RKO (cell line): ENCODE measurements at regions not wholly inside any gene's neighbourhood (a gene's known extent, or its start where the extent isn't known, plus 50 kb on each side); places are given as distances from the start of the nearest gene placed in this dataset.

Source experiments
- DNase-seq: peaks from one replicate; pipeline ENCODE4 v3.0.0-alpha.2; 2016; ENCODE audit warnings: low spot score

DNA sequence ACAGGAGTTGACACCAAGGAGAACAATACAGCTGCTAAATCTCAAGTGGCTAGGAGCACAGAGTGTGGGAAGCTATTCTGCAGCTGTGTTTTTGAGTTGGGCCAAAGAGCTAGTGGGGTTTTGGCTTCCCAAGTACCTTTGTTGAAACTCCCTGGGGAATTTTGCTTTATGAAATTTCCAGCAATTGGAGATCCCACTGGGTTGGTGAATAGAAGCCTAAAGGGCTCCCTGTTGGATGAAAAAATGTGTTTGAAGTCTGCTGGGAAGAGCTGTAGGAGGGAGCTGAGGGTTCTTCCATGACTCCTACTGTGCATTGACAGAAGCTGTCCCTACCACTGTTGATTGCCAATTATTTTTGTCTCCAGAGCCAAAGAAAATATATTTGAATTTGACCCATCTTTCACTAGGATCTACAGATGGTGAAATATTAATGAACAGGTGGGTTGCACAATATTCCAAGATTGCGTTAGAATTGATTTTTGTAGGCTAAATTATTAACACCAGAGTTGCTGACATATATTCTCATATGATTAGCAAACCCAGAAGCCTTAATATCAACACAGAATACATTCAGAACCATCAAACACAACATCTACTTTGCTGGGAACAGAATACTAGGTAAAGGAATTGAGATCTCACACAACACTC lies 95.4 kb upstream of the CYP1B1 start:
- DNase-seq, result no peak

DNA sequence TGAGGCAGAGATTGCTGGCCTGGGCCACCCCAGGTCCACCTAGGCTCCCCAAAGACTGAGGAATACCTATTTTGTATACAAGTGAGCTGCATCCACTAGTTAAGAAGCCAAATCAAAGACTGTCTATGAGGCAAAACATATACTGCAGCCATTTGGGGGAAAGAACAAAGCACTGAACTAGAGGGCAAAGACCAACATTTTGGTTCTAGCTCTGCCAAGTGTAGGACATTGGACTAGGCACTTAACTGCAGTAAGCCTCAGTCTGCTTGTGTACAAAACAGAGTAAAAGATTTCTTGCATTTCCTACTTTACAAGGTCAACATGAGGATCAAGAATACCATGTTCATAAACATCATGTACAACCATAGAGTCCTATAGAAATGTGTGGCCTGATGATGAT lies 94.8 kb upstream of the CYP1B1 start:
- no peak for DNase-seq

DNA sequence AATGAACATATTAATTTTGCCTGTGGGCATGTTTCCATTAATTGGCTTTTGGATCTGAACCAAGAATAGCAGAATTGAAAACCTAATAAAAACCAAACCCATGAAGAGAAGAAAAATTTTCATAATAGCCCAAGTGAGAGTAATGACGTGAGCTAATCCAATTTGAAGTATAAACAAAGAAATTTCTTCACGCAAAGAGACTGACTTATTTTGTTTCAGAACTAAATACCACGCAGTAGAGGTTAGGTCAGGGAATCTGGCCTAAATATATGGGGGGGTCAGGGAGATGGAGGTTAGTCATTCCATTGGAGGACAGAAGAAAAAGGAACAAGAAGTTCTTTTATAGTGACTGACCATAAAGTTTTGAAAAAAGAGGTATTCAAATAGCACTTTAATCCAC lies 94.1 kb upstream of the CYP1B1 start:
- DNase-seq, result no peak

DNA sequence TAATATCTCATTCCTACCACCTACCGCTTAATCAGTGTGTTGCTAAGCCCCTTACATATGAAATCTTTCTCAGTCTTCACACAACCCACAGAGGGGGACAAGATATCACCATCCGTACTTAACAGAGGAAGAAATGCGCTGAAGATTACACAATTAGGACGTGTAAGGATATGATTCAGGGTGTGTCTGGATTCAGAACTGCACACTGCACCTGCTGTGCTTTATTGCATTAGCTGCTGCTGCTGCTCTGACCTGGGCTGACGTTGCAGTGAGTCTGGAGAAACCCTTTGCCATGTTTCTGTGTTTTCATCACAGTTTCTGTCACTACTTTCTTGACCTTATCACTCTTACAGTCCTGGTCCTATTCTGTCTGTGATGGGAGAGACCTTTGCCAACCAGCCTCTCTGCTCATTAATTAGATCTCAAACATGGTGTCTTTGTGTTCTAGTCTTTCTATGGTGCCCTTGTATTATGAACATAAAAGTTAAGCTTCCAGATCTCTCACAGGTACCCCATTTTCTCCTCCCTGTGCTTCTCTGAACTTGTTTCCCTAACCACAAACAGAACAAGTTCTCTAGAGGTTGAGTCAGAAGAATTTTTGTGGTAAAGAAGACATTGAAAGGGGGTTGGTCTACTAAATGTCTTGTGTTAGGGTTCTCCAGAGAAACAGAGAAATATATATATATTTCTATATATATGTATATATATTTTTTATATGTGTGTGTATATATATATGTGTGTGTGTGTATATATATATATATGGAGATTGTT lies 92.9 kb upstream of the CYP1B1 start:
- no peak for DNase-seq

DNA sequence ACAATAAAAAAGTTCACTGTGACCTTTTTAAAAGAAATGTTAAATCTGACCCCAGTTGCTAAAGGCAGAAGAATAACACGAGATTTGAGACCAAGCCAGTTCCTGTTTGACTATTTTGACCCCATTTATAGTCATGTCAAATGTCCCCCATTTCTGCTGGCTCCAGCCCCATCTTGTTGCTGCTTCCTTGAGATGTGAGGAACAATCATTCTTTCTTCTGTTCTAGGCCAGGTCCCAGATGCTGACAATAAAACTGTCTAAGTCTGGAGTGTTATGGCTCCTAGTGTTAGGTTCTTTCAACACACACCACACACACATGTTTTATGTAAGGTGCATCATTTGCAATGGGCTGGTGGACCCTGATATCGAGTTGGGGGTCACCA lies 92.0 kb upstream of the CYP1B1 start:
- no peak for DNase-seq

DNA sequence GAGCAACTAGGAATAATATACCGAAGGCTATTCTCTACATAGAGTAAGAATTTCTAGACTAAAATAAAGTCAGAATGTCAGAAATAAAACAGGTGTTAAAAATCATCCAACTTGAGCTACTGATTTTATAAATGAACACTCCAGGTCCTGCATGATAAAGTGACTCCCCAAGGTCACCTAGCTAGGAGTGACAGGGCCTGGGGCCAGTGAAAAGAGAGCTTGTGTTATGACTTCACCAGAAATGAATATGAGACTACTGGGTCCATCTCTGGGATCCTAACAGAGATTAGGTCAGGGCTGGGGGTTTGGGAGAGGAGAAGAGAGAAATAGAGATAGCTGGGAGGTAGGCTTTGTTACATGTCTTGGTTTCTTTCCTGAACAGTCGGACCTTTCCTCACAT lies 89.7 kb upstream of the CYP1B1 start:
- DNase-seq, result no peak

DNA sequence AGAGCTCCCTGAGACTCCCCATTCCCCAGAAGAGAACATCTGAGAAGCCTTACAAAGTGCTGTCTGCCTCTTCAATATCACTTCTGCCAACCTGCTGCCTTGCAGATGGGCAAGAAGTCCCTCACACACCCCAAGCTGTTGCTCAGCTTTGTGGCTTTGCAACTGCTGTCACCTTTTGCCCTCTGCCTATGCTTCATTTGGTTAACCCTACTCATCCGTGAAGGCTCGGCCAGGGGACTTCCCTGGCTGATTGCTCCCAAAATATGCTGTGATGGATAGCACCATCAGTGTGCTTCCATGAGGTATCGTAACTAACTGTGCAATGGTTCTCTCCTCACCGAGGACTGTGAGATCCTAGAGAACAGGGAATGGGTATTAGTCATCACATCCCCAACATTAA lies 88.9 kb upstream of the CYP1B1 start:
- DNase-seq, result no peak

DNA sequence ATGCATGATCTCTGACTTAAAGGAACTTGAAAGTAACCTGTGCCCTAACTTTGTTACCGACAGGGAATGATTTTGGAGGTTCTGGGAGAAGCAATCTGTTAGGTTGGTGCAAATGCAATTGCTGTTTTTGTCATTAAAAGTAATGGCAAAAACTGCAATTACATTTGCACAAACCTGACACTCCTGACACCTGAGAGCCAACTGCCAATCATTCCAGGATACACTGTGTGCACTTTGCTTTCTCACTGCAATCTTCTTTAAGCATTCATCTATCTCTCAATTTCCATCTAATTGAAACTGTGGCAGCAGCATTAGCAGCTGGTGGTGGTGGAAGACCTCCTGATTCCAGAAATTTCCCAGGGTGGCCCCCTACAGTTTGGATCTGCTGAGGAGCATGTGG lies 87.6 kb upstream of the CYP1B1 start:
- DNase-seq, result no peak

DNA sequence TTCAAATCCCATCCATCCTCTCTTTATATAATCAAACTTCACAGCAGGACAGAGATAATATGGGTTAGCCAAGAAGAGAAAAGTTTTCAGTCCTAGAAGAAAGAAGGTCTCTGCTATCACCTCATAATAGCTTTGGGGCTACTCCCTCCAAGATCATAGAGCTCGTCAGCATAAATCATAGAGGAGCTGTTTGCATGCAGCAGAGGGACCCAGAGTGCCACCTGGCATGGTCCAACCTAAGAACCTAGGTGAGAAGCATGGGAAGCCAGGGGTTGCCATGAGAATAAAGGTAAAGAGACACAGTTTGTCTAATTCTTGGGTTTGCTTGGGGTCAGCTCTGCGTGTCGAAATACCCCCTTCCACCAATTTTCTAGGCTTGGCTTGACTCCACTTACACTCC lies 87.1 kb upstream of the CYP1B1 start:
- no peak for DNase-seq

DNA sequence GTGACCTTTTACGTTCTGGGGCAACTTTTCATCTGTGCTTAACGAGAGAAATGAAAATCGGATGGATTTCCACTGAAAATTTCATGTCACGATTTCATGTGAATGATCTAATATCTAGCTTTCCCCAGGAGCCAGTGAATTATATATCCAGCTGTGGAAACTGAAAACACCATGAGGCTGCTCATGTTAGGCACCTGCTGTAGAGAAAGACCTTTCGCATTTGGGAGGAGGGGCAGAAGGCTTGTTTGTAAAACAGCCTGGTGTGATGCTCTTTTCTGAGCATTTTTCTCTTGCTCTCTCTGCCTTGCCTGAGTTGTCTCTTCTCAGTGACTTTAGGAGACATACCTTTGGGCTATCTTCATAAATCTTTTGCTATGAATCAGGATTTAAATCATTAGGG lies 84.6 kb upstream of the CYP1B1 start:
- DNase-seq, result no peak

DNA sequence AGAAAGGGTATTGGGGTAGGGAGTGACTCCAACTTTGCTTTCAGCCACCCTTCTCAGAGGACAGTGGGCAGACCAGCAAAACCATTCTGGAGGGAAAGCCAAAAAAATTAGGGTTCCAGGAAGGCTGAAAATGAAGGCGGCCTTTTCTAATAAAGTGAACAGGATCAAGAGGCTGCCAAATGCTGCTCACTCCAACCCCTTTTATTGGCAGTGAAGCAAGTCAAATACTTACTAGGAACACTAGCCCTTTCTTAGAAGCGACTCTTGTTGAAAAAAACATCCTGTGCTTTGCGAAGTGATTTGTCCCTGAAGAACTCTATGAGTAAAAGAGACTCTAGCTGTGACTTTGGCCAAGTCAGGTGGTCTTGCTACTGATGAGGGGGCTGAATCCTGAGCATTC lies 83.6 kb upstream of the CYP1B1 start:
- DNase-seq, result no peak

DNA sequence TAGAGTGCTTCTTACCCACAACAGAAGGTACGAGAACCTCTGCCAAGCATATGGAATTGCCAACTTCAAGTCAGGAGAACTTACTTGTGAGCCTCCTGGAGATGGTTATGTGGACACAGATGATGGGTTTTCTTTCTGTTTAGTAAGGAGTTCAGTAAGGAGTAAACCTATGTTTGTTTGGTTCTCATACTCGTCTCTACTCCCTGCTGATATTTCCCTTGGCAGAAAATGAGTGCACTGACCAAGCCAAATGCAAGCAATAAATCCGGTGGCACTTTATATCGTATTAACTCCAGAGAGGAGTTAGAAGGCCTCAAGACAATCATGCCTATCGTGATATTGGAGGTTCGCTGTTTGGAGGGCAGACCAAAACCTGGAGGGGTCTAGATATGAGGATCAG lies 83.2 kb upstream of the CYP1B1 start:
- DNase-seq, result no peak

DNA sequence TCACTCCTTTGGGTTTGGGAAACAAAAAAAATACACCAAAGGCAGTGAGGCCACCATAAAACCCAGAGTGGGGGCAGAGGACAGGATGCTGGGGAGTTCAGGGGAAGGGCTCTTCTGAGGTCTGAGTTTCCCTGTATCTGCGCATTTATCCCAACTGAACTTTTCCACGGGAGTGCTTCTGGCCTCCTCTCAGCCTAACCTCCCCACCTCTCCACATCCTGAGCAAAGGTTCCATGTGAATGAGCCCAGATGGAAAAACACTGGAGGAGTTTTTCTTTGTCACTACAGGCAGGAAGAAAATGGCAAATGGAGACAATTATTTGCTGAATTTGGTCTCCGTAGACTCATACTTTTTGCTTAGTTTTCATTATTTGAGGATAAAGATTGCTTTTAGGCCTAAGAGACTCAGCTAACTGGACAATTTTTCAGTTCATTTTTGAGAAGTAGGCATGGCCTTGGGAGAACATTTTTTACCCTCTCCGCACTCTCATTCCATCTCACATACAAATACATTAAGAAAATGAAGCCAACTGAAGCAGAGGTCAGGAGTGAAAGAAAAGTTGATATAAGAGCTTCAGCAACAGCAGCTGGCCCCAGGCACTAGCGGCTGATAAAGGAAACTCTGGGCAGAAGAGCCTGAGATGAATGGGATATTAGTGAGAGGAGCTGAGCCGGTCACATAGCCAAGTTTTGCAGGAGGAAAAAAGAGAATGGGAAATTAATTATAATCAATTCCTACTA lies 82.6 kb upstream of the CYP1B1 start:
- DNase-seq, result no peak

DNA sequence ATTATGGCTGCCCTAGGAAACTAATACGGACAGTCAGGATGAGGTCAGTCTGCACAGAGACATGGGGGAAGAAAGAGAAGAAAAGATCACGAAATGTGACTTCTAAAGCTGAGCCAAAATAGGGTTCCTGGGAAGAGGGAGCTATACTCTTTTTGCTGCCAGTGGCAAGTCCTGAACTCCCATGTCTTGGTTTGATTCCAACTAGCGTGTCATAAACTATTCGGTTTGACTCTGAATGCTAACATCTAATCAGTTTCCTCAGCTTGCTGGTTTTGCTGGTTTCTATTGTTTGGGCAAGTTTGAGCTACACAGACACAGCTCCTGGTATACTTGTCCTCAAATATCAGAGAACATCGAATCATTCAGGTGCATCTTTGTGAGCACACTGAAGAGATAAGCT lies 80.5 kb upstream of the CYP1B1 start:
- DNase-seq, result no peak

DNA sequence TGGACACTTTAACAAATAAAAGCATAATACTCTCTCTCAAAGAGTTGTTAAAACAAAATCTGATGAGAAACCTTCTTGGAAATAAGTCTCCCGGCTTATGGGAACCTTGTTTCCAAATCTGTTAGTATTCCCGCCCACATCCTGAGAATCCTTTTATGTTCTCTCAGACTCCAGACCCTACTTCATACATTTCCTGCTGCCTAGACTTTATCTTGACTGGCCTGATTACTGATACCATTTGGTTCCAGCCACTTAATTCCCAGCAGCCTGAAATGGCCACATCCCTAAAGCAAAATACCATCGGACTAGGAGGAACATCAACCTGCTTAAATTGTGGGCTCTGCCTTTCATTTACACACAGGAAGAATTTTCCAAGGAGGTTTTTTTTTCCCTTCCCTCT lies 79.1 kb upstream of the CYP1B1 start:
- no peak for DNase-seq

DNA sequence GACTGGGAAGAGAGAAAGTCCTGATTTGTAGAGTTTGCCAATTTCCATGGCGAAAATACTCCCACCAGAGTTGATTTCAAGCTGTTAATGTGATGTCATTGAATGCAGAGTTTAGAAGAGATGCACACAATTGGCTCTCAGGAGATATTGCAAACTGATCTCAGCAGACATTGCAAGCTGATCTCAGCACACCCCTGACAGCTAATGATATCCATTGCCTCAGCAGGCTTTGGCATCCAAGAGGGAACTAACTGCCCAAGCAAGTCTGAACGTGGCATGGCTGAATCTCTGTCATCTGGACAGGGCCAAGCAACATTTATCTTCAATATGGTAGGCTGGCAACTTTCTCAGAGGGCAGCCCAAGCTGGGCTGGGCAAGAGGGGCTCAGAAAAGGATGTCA lies 78.4 kb upstream of the CYP1B1 start:
- no peak for DNase-seq

DNA sequence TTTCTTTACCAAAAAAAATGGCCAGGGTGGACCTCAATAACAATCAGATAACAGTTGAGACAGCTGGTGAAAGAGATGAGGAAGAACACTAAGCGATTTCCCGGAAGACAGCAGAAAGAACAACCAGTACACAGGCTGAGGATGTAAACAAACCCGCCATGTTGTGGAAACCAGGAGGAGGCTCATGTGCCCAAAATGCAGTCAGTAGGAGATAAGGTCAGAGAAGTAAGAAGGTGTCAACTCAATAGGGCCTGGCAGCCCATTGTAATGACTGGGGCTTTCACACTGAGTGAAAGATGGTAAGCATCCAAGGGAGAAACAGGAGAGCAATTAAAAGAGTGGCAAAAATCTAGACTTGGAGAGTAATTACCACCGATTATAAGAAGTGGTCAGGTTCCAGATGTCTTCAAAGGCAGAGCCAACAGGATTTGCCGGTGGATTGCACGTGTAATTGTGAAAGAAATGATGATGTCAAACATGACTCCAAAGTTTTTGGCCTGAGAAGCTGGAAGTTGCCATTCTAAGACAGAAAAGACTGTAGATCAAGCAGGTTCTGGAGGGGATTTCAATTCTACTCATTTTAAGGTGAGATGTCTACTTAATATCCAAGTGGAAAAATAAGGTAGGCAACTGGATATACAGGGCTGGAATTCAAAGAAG lies 77.7 kb upstream of the CYP1B1 start:
- no peak for DNase-seq

DNA sequence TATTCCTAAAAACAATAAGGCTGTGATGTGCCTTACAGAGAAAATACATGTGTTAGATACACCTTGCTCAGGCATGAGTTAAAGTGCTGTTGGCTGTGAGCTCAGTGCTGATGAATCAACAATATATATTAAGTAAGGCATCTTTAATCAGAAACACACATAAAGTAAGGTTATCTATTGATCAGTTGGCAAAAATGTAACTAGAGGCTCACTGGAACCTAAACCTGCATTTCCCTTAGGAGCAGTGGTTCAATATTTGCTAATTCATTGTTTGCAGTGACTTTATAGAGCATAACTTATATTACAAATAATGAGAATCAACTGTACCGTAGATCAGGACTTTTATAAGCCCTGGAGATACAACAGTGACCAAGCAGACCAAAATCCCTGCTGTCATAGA lies 77.0 kb upstream of the CYP1B1 start:
- no peak for DNase-seq

DNA sequence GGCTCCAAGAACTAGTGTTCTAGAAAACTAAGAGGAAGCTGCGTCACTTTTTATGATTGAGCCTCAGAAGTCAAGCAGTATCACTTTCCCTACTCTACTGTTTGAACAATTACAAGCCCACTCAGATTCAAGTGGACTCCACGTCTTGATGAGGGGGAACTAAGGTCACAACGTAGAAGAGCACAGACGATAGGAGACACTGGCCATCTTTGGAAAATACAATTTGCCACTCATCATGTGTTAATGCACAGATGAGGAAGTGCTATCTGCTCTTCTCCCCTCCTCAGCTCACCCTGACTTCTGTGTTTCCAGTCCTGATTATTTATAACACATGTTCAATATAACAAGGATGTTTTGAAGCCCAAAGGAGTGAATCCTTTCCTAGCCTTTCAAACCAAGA lies 76.1 kb upstream of the CYP1B1 start:
- no peak for DNase-seq

DNA sequence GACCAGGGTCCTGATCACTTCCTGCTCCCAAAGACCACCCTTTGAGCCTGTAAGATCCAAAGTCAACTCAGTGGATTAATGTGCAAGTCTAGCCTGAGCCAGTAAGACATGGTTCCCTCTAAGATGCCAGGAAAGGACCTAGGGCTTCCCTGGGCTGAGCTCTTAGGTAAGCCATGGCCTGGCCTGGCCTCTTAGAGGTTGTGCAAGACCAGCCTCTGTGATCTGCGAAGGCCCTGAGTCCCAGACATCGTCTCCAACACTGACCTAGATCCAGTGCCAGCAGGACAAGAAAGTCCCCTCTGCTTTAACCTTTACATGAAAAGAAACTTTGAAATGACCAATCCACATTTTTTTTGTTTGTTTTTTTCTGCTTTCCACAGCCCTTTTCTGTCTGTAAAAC lies 73.6 kb upstream of the CYP1B1 start:
- DNase-seq, result no peak

DNA sequence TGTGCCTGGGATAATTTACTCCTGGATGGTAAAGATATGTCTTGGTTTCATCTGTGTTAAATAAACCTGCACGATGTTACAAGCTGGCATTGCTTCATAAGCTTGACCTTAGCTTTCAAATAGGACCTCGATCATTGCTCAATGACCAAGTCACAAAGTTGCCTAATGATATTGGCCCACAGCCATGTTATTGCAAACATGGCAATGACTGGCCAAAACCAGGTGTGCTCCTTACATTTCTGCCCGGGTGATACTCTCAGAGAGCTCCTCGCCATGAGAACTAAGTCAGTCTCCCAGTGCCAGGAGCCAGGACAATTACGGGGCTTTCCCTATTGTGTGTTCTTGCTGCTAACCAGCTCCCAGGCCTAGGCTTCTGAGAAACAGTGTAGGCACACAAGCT lies 72.5 kb upstream of the CYP1B1 start:
- peak; percentile 7 for DNase-seq

DNA sequence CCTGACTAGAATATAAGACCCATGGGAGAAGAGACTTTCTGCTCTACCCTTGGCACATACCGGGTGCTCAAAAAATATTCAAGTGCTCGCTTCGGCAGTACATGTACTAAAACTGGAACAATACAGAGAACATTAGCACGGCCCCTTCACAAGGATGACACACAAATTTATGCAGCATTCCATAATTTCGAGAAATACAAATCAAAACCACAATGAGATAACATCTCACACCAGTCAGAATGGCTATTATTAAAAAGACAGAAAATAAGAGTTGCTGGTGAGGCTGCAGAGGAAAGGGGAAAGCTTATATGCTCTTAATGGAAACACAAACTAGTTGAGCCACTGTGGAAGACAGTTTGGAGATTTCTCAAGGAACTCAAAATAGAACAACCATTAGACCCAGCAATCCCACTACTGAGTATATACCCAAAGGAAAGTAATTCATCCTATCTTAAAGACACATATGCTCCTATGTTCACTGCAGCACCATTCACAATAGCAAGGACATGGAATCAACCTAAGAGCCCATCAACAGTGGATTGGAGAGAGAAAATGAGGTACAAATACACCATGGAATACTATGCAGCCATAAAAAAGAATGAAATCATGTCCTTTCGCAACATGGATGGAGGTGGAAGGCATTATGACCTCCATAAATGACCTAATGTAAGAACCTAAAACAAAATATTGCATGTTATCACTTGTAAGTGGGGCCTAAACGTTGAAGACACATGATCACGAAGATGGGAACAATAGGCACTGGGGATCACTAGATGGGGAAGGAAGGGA lies 71.6 kb upstream of the CYP1B1 start:
- no peak for DNase-seq
